ENCODE measurements at regions not wholly inside any gene's neighbourhood (a gene's known extent, or its start where the extent isn't known, plus 50 kb on each side); places are given as distances from the start of the nearest gene placed in this dataset.

DNA sequence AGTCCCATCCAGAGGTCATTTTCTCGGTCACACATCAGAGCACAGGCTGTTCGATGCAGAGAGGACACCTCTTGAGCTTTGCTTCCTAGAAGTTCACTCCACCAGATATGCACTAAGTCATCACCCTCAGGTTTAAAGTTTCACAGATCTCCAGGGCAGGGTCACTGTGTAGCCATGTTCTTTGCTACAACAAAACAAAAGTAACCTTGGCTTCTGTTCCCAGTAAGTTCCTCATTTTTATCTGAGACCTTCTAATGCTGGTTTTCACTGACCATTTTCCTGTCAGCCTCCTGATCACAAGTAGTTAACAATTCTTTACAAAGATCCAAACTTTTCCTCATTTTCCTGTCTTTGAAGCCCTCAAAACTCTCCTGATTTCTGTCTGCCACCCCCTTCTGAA lies 97.5 kb upstream of the CTSV start:
- H3K27ac ChIP-seq (ENCODE audit: low read depth): no peak overlapping the region
- H3F3A ChIP-seq (replicated peaks; ENCODE audit: low read depth): no peaks in the 10 kb centered on the region
- TF ChIP-seq POLR2AphosphoS5 (IDR thresholded peaks at IDR 0.05; ENCODE audit: low read depth): no peak
- TF ChIP-seq, protein P1, sequence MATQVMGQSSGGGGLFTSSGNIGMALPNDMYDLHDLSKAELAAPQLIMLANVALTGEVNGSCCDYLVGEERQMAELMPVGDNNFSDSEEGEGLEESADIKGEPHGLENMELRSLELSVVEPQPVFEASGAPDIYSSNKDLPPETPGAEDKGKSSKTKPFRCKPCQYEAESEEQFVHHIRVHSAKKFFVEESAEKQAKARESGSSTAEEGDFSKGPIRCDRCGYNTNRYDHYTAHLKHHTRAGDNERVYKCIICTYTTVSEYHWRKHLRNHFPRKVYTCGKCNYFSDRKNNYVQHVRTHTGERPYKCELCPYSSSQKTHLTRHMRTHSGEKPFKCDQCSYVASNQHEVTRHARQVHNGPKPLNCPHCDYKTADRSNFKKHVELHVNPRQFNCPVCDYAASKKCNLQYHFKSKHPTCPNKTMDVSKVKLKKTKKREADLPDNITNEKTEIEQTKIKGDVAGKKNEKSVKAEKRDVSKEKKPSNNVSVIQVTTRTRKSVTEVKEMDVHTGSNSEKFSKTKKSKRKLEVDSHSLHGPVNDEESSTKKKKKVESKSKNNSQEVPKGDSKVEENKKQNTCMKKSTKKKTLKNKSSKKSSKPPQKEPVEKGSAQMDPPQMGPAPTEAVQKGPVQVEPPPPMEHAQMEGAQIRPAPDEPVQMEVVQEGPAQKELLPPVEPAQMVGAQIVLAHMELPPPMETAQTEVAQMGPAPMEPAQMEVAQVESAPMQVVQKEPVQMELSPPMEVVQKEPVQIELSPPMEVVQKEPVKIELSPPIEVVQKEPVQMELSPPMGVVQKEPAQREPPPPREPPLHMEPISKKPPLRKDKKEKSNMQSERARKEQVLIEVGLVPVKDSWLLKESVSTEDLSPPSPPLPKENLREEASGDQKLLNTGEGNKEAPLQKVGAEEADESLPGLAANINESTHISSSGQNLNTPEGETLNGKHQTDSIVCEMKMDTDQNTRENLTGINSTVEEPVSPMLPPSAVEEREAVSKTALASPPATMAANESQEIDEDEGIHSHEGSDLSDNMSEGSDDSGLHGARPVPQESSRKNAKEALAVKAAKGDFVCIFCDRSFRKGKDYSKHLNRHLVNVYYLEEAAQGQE (IDR thresholded peaks at IDR 0.05; ENCODE audit: unreplicated experiment): no peak
- no peak for TF ChIP-seq EZH2phosphoT487 (IDR thresholded peaks at IDR 0.05; ENCODE audit: unreplicated experiment)
- TF ChIP-seq ZNF114 (CRISPR knock-in tag; IDR thresholded peaks at IDR 0.05): no peak
- no peak for TF ChIP-seq NANOG (IDR thresholded peaks at IDR 0.05; ENCODE audit: borderline replicate concordance)
- TF ChIP-seq, protein P2, sequence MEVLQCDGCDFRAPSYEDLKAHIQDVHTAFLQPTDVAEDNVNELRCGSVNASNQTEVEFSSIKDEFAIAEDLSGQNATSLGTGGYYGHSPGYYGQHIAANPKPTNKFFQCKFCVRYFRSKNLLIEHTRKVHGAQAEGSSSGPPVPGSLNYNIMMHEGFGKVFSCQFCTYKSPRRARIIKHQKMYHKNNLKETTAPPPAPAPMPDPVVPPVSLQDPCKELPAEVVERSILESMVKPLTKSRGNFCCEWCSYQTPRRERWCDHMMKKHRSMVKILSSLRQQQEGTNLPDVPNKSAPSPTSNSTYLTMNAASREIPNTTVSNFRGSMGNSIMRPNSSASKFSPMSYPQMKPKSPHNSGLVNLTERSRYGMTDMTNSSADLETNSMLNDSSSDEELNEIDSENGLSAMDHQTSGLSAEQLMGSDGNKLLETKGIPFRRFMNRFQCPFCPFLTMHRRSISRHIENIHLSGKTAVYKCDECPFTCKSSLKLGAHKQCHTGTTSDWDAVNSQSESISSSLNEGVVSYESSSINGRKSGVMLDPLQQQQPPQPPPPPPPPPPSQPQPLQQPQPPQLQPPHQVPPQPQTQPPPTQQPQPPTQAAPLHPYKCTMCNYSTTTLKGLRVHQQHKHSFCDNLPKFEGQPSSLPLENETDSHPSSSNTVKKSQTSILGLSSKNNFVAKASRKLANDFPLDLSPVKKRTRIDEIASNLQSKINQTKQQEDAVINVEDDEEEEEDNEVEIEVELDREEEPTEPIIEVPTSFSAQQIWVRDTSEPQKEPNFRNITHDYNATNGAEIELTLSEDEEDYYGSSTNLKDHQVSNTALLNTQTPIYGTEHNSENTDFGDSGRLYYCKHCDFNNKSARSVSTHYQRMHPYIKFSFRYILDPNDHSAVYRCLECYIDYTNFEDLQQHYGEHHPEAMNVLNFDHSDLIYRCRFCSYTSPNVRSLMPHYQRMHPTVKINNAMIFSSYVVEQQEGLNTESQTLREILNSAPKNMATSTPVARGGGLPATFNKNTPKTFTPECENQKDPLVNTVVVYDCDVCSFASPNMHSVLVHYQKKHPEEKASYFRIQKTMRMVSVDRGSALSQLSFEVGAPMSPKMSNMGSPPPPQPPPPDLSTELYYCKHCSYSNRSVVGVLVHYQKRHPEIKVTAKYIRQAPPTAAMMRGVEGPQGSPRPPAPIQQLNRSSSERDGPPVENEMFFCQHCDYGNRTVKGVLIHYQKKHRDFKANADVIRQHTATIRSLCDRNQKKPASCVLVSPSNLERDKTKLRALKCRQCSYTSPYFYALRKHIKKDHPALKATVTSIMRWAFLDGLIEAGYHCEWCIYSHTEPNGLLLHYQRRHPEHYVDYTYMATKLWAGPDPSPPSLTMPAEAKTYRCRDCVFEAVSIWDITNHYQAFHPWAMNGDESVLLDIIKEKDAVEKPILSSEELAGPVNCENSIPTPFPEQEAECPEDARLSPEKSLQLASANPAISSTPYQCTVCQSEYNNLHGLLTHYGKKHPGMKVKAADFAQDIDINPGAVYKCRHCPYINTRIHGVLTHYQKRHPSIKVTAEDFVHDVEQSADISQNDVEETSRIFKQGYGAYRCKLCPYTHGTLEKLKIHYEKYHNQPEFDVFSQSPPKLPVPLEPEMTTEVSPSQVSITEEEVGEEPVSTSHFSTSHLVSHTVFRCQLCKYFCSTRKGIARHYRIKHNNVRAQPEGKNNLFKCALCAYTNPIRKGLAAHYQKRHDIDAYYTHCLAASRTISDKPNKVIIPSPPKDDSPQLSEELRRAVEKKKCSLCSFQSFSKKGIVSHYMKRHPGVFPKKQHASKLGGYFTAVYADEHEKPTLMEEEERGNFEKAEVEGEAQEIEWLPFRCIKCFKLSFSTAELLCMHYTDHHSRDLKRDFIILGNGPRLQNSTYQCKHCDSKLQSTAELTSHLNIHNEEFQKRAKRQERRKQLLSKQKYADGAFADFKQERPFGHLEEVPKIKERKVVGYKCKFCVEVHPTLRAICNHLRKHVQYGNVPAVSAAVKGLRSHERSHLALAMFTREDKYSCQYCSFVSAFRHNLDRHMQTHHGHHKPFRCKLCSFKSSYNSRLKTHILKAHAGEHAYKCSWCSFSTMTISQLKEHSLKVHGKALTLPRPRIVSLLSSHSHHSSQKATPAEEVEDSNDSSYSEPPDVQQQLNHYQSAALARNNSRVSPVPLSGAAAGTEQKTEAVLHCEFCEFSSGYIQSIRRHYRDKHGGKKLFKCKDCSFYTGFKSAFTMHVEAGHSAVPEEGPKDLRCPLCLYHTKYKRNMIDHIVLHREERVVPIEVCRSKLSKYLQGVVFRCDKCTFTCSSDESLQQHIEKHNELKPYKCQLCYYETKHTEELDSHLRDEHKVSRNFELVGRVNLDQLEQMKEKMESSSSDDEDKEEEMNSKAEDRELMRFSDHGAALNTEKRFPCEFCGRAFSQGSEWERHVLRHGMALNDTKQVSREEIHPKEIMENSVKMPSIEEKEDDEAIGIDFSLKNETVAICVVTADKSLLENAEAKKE (CRISPR knock-in tag; IDR thresholded peaks at IDR 0.05): no peak
- TF ChIP-seq, protein P3, sequence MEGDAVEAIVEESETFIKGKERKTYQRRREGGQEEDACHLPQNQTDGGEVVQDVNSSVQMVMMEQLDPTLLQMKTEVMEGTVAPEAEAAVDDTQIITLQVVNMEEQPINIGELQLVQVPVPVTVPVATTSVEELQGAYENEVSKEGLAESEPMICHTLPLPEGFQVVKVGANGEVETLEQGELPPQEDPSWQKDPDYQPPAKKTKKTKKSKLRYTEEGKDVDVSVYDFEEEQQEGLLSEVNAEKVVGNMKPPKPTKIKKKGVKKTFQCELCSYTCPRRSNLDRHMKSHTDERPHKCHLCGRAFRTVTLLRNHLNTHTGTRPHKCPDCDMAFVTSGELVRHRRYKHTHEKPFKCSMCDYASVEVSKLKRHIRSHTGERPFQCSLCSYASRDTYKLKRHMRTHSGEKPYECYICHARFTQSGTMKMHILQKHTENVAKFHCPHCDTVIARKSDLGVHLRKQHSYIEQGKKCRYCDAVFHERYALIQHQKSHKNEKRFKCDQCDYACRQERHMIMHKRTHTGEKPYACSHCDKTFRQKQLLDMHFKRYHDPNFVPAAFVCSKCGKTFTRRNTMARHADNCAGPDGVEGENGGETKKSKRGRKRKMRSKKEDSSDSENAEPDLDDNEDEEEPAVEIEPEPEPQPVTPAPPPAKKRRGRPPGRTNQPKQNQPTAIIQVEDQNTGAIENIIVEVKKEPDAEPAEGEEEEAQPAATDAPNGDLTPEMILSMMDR (conservative IDR thresholded peaks at IDR 0.05; ENCODE audit: low read depth in 2 of 2): no peak
- TF ChIP-seq, protein P4, sequence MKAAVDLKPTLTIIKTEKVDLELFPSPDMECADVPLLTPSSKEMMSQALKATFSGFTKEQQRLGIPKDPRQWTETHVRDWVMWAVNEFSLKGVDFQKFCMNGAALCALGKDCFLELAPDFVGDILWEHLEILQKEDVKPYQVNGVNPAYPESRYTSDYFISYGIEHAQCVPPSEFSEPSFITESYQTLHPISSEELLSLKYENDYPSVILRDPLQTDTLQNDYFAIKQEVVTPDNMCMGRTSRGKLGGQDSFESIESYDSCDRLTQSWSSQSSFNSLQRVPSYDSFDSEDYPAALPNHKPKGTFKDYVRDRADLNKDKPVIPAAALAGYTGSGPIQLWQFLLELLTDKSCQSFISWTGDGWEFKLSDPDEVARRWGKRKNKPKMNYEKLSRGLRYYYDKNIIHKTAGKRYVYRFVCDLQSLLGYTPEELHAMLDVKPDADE (IDR thresholded peaks at IDR 0.05): no peak
- TF ChIP-seq EZH2 (IDR thresholded peaks at IDR 0.05; ENCODE audit: low read depth, unreplicated experiment): no peak
- TF ChIP-seq CREB1 (CRISPR knock-in tag; IDR thresholded peaks at IDR 0.05; ENCODE audit: low read depth): no peak
- no peak for TF ChIP-seq STAT1 (IDR thresholded peaks at IDR 0.05; ENCODE audit: unreplicated experiment)
- TF ChIP-seq ZNF331 (CRISPR knock-in tag; IDR thresholded peaks at IDR 0.05; ENCODE audit: low read depth): no peak
- no peak for TF ChIP-seq JUNB (IDR thresholded peaks at IDR 0.05; ENCODE audit: unreplicated experiment)
- Mint-ChIP-seq H3K36me3 (ENCODE audit: low read depth) (peaks cover 100% of the 10 kb centered on the region), H3K4me3 (no peak overlapping the region), H3K27me3 (ENCODE audit: insufficient read depth, low read depth, poor library complexity) (peaks cover 12% of the 10 kb centered on the region), H3K27ac (peak overlapping the region; percentile 43), H3K9me3 (peaks cover 5% of the 10 kb centered on the region; the same call in 2 of the 3 replicates), H3K4me1 (peaks cover 21% of the 10 kb centered on the region)
- H3K4me2 ChIP-seq: no peak overlapping the region
- peaks cover 18% of the 10 kb centered on the region for H3K36me3 ChIP-seq (ENCODE audit: insufficient read depth)
- no peak for ATAC-seq
- no peaks in the 10 kb centered on the region for H3K9me2 ChIP-seq (ENCODE audit: insufficient read depth)
- H3K79me2 ChIP-seq (replicated peaks; ENCODE audit: insufficient read depth): peaks cover 37% of the 10 kb centered on the region
- H3K4me1 ChIP-seq (ENCODE audit: insufficient read depth): no peaks in the 10 kb centered on the region
- no peak overlapping the region for H3K4me3 ChIP-seq
- DNase-seq (ENCODE audit: low spot score): no peak
- H4K20me1 ChIP-seq (replicated peaks; ENCODE audit: insufficient read depth): 0 out of 2 replicates have a peak, but pooled peaks cover 2% of the 10 kb centered on the region
- H3K27me3 ChIP-seq (ENCODE audit: insufficient read depth): no peaks in the 10 kb centered on the region
- H2AFZ ChIP-seq: no peak overlapping the region
